GM12864 (cell line): ENCODE measurements at regions not wholly inside any gene's neighbourhood (a gene's known extent, or its start where the extent isn't known, plus 50 kb on each side); places are given as distances from the start of the nearest gene placed in this dataset.
"Not testable (repeated sequence)": the region's sequence is repeated elsewhere in the genome, so short reads cannot be mapped to it uniquely, and the experiment has no call there.

Experiments used
- DNase-seq: peaks from one replicate; pipeline ENCODE4 v3.0.0-alpha.2; 2011; ENCODE audit warnings: low read depth
- H3K4me3 ChIP-seq: 2 replicates; pipeline ENCODE4 v1.5.1; 2011; ENCODE audit warnings: mild to moderate bottlenecking, low read depth, low read length, control low read depth
- TF ChIP-seq, protein P1 (sequence below): IDR thresholded peaks from 2 replicates; pipeline ENCODE4 v1.5.1; 2011; ENCODE audit warnings: low read depth, mild to moderate bottlenecking, moderate library complexity, low read length, control low read depth, inconsistent platforms; ENCODE audit errors: missing control alignments

DNA sequence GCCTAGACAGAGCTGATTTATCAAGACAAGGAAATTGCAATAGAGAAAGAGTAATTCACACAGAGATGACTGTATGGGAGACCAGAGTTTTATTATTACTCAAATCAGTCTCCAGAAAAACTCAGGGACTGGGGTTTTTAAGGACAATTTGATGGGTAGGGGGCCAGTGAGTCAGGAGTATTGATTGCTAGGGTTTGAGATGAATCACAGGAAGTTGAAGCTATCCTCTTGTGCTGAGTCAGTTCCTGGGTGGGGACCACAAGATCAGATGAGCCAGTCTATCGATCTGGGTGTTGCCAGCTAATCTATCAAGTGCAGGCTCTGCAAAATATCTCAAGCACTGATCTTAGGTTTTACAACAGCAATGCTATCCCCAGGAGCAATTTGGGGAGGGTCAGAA, 87.4 kb upstream of the TGIF2LY start:
- H3K4me3 ChIP-seq, DNase-seq: not testable (repeated sequence)

DNA sequence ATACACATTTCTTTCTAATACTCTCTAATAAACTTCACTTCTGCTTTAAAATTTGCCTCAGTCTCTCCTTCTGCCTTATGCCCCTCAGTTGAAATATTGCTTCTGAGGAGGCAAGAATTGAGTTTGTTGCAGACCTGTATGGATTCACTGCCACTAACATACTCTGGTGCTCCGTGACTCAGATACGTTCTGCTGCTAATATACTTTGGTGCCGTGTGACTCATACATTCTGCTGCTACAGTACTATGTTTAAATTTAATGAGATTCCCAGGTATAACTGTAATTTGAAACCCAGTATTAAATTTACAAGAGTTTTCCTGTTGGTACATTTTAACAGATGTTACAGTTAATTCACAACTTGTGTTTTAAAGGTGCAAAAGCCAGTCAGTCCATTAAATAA, 84.3 kb upstream of the TGIF2LY start:
- not testable (repeated sequence) for DNase-seq, H3K4me3 ChIP-seq

DNA sequence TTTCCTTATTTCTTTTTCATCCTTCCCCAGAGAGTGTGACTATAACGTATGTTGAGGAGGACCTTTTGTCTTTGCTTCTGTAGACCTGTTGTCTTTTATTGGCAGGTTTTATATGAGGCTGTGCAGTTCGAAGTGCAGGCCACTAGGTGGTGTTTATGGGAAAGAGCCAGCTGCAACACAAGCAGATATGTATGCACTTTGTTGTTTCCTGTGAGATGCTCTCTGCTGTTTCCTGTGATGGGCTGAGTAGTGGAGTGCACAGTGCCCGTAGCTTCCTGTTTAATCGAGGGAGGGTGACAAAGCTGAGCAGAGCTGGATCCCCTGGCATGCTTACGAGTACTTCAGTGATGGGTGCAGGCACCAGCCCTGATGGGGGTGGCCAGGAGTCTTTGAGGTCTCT, 51.8 kb upstream of the TGIF2LY start:
- not testable (repeated sequence) for DNase-seq, H3K4me3 ChIP-seq
- TF ChIP-seq, protein P1, sequence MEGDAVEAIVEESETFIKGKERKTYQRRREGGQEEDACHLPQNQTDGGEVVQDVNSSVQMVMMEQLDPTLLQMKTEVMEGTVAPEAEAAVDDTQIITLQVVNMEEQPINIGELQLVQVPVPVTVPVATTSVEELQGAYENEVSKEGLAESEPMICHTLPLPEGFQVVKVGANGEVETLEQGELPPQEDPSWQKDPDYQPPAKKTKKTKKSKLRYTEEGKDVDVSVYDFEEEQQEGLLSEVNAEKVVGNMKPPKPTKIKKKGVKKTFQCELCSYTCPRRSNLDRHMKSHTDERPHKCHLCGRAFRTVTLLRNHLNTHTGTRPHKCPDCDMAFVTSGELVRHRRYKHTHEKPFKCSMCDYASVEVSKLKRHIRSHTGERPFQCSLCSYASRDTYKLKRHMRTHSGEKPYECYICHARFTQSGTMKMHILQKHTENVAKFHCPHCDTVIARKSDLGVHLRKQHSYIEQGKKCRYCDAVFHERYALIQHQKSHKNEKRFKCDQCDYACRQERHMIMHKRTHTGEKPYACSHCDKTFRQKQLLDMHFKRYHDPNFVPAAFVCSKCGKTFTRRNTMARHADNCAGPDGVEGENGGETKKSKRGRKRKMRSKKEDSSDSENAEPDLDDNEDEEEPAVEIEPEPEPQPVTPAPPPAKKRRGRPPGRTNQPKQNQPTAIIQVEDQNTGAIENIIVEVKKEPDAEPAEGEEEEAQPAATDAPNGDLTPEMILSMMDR, result peak; percentile 32
